OCI-LY1 (cell line): ENCODE measurements at regions not wholly inside any gene's neighbourhood (a gene's known extent, or its start where the extent isn't known, plus 50 kb on each side); places are given as distances from the start of the nearest gene placed in this dataset.

Experiments
- CTCF ChIP-seq: fragments of 200-600 bp; sonication (generic), shearing (Covaris generic); IDR thresholded peaks from 2 replicates; pipeline ENCODE4 v1.5.1; 2017; ENCODE audit warnings: mild to moderate bottlenecking, antibody characterized with exemption, low read length, moderate library complexity, mixed read lengths
- EZH2 ChIP-seq: fragments of 200-600 bp; sonication (generic), shearing (Covaris generic); IDR thresholded peaks from 2 replicates; pipeline ENCODE4 v1.8.0; 2017; ENCODE audit warnings: borderline replicate concordance, mixed run types, mild to moderate bottlenecking, antibody characterized with exemption, low read length, moderate library complexity, mixed read lengths

GRCh38 chr12:130009961-130010360 lies 106.1 kb upstream of the TMEM132D start:
- no peak for TF ChIP-seq EZH2
- no peak for TF ChIP-seq CTCF
